Keratinocyte (primary cell): ENCODE measurements at regions not wholly inside any gene's neighbourhood (a gene's known extent, or its start where the extent isn't known, plus 50 kb on each side); places are given as distances from the start of the nearest gene placed in this dataset.

Experiments used
- DNase-seq: peaks from one replicate; pipeline ENCODE4 v3.0.0-alpha.2; 2011; ENCODE audit warnings: low read depth, missing footprints, low spot score
- FAIRE-seq: peaks from 2 replicates; lab custom pipeline; 2011; peaks lifted over from hg19 to GRCh38; lab: Jason Lieb, UNC
- H2AFZ ChIP-seq: 2 replicates; pipeline ENCODE4 v1.6.0; 2012; ENCODE audit warnings: low read length, control low read depth, inconsistent platforms; ENCODE audit not compliant: control insufficient read depth
- H3K27ac ChIP-seq: 2 replicates; pipeline ENCODE4 v1.5.1; 2011; ENCODE audit warnings: low read length; ENCODE audit not compliant: control insufficient read depth, insufficient read depth
- H3K27me3 ChIP-seq: 3 replicates; pipeline ENCODE4 v1.6.0; 2011; ENCODE audit warnings: low read length; ENCODE audit not compliant: control insufficient read depth, insufficient read depth; ENCODE audit errors: extremely low read depth
- H3K36me3 ChIP-seq, 2 experiments: 2 replicates in 1 of 2; 3 replicates in 1 of 2; pipeline ENCODE4 v1.5.1; 2011; ENCODE audit warnings: low read length in 2 of 2, mild to moderate bottlenecking in 1 of 2; ENCODE audit not compliant: control insufficient read depth in 2 of 2, insufficient read depth in 2 of 2; ENCODE audit errors: extremely low read depth in 1 of 2
- H3K4me1 ChIP-seq: 3 replicates; pipeline ENCODE4 v1.5.1; 2011; ENCODE audit warnings: low read length; ENCODE audit not compliant: control insufficient read depth, insufficient read depth; ENCODE audit errors: extremely low read depth
- H3K4me2 ChIP-seq: 3 replicates; pipeline ENCODE4 v1.6.0; 2011; ENCODE audit warnings: low read depth, low read length; ENCODE audit not compliant: control insufficient read depth, insufficient read depth; ENCODE audit errors: extremely low read depth
- H3K4me3 ChIP-seq, 3 experiments: fragments of 200-600 bp in 1 of 3; sonication (generic) in 1 of 3; 2 replicates in 2 of 3; 3 replicates in 1 of 3; pipeline ENCODE4 v1.5.1; 2011 to 2016; ENCODE audit warnings: low read length in 3 of 3, mild to moderate bottlenecking in 3 of 3, control low read depth in 2 of 3, inconsistent platforms in 1 of 3, low read depth in 1 of 3, mixed read lengths in 1 of 3, mixed run types in 1 of 3, moderate library complexity in 1 of 3; ENCODE audit not compliant: control insufficient read depth in 2 of 3, insufficient read depth in 2 of 3; ENCODE audit errors: extremely low read depth in 1 of 3
- H3K79me2 ChIP-seq: 2 replicates; pipeline ENCODE4 v1.6.0; 2012; ENCODE audit warnings: low read length; ENCODE audit not compliant: control insufficient read depth, insufficient read depth
- H3K9ac ChIP-seq: 3 replicates; pipeline ENCODE4 v1.6.0; 2011; ENCODE audit warnings: low read length; ENCODE audit not compliant: control insufficient read depth, insufficient read depth; ENCODE audit errors: extremely low read depth
- H3K9me1 ChIP-seq: 3 replicates; pipeline ENCODE4 v1.6.0; 2011; ENCODE audit warnings: low read length; ENCODE audit not compliant: control insufficient read depth, insufficient read depth; ENCODE audit errors: extremely low read depth
- H3K9me3 ChIP-seq: 2 replicates; pipeline ENCODE4 v1.5.1; 2012; ENCODE audit warnings: low read depth, low read length; ENCODE audit not compliant: control insufficient read depth
- H4K20me1 ChIP-seq: 3 replicates; pipeline ENCODE4 v1.6.0; 2011; ENCODE audit warnings: low read length; ENCODE audit not compliant: control insufficient read depth, insufficient read depth; ENCODE audit errors: extremely low read depth
- CTCF ChIP-seq, 3 experiments: IDR thresholded peaks in 1 of 3; conservative IDR thresholded peaks in 1 of 3; optimal IDR thresholded peaks in 1 of 3; 2 replicates in 2 of 3; 3 replicates in 1 of 3; pipeline versions ENCODE3 to v1.5.1; 2011; ENCODE audit warnings: low read length in 3 of 3, mild to moderate bottlenecking in 3 of 3, moderate library complexity in 2 of 3, control low read depth in 1 of 3, inconsistent platforms in 1 of 3; ENCODE audit not compliant: insufficient read depth in 2 of 3; ENCODE audit errors: extremely low read depth in 1 of 3
- EZH2 ChIP-seq: IDR thresholded peaks from one replicate; pipeline ENCODE4 v1.6.1; 2012; ENCODE audit warnings: inconsistent platforms, mild to moderate bottlenecking, low read length, moderate library complexity
- dilution Hi-C: fragments of 300-500 bp; cut with MboI; formaldehyde crosslinking; loops from one replicate; pipeline ENCODE4 v1.7.0; 2020; ENCODE audit warnings: low sequenced_read_pairs; ENCODE audit not compliant: extremely low pct_ligation_motif_present

- H3K79me2 ChIP-seq: no peaks in the 10 kb centered on the region
- no peak overlapping the region for H3K4me2 ChIP-seq
- H4K20me1 ChIP-seq: no peaks in the 10 kb centered on the region
- no peaks in the 10 kb centered on the region for H3K36me3 ChIP-seq
- no peaks in the 10 kb centered on the region for H3K4me1 ChIP-seq
- H3K9me3 ChIP-seq: no peaks in the 10 kb centered on the region
- no peaks in the 10 kb centered on the region for H3K9me1 ChIP-seq
- DNase-seq (no peak), FAIRE-seq (no peak)
- H2AFZ ChIP-seq: no peak overlapping the region
- TF ChIP-seq CTCF (optimal IDR thresholded peaks at IDR 0.05 in 1 of 3, IDR thresholded peaks at IDR 0.05 in 1 of 3, conservative IDR thresholded peaks at IDR 0.05 in 1 of 3; ENCODE audit: extremely low read depth in 1 of 3, insufficient read depth in 2 of 3, low read length in 3 of 3): no peak
- TF ChIP-seq EZH2: no peak
- no peak overlapping the region for H3K4me3 ChIP-seq
- dilution Hi-C loops: no loop called here
- H3K27me3 ChIP-seq: no peaks in the 10 kb centered on the region
- H3K9ac ChIP-seq: no peak overlapping the region
- H3K27ac ChIP-seq: no peak overlapping the region
These were observed 628.2 kb downstream of the NTRK3 start for GRCh38 chr15:87628311-87628710.

DNA sequence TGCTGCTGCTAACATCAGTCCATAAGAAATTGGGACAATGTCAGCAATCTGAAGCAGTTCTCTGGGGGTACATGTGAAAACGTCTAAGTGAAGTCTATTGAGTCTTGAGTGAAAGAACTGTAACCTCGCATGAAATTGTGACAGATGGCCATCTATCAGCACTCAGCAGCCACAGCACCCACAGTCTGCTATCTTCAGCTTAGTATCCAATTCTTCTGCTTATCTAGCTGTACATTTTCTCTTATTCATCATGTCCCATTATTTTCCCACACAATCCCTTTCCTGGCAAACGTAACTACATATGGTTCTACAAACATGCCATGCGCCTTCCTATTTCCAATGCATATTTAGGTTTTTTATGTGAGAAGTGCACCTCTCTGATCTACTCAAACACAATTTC is 629.7 kb downstream of the NTRK3 start:
- no peak overlapping the region for H3K4me2 ChIP-seq
- dilution Hi-C loops: no loop called here
- no peaks in the 10 kb centered on the region for H3K79me2 ChIP-seq
- FAIRE-seq (no peak), DNase-seq (no peak)
- no peaks in the 10 kb centered on the region for H4K20me1 ChIP-seq
- H3K4me3 ChIP-seq: no peak overlapping the region
- H3K27ac ChIP-seq: no peak overlapping the region
- H3K36me3 ChIP-seq: no peaks in the 10 kb centered on the region
- H3K9me1 ChIP-seq: no peaks in the 10 kb centered on the region
- no peaks in the 10 kb centered on the region for H3K27me3 ChIP-seq
- H3K9ac ChIP-seq: no peak overlapping the region
- H2AFZ ChIP-seq: no peak overlapping the region
- no peaks in the 10 kb centered on the region for H3K9me3 ChIP-seq
- no peaks in the 10 kb centered on the region for H3K4me1 ChIP-seq
- TF ChIP-seq EZH2 (no peak), CTCF (optimal IDR thresholded peaks at IDR 0.05 in 1 of 3, IDR thresholded peaks at IDR 0.05 in 1 of 3, conservative IDR thresholded peaks at IDR 0.05 in 1 of 3; ENCODE audit: extremely low read depth in 1 of 3, insufficient read depth in 2 of 3, low read length in 3 of 3) (no peak)
